ENCODE measurements at regions not wholly inside any gene's neighbourhood (a gene's known extent, or its start where the extent isn't known, plus 50 kb on each side); places are given as distances from the start of the nearest gene placed in this dataset.

GRCh38 chr3:159796744-159797143, 191.9 kb upstream of the IL12A start:
- H3K27ac ChIP-seq (ENCODE audit: low read depth, low read length): no peak overlapping the region
- ChIA-PET POLR2A (no interaction called here), CTCF (interaction anchor here (0.9 kb wide), 1 partner anchor 9 kb away, joined by 4 read pairs; no protein-coding TSS in a partner anchor), RAD21 (ENCODE audit: low non-redundant PET in 1 of 2, low total read pairs in 2 of 2, uncharacterized antibody in 2 of 2, unreplicated experiment in 2 of 2) (no interaction called here)
- no peak overlapping the region for H3K9ac ChIP-seq (ENCODE audit: low read length)
- no peak overlapping the region for H3K4me3 ChIP-seq (replicated peaks in 1 of 2; ENCODE audit: low read depth in 1 of 2, low read length in 2 of 2)
- H3K36me3 ChIP-seq (ENCODE audit: control insufficient read depth in 1 of 2, insufficient read depth in 2 of 2, low read length in 2 of 2): no peaks in the 10 kb centered on the region
- BruUV-seq (replicated peaks): no TSS peak
- H3K4me1 ChIP-seq (ENCODE audit: control insufficient read depth in 1 of 2, insufficient read depth in 2 of 2, low read length in 2 of 2): peaks cover 0 to 5% of the 10 kb centered on the region in 2 experiments; a peak in 1 of 4 replicates
- ATAC-seq: no peak
- no peak overlapping the region for H3K4me2 ChIP-seq (ENCODE audit: low read length)
- no peaks in the 10 kb centered on the region for H3K9me3 ChIP-seq (ENCODE audit: control insufficient read depth in 1 of 2, insufficient read depth in 1 of 2, low read depth in 1 of 2, low read length in 2 of 2)
- no peaks in the 10 kb centered on the region for H3K9me2 ChIP-seq (ENCODE audit: insufficient read depth)
- no peak for DNase-seq (ENCODE audit: low read depth, low spot score)
- intact Hi-C loops (cut with micrococcal nuclease): no loop called here
- H2AFZ ChIP-seq (ENCODE audit: low read depth, low read length, poor library complexity, severe bottlenecking): no peak overlapping the region
- no peaks in the 10 kb centered on the region for H4K20me1 ChIP-seq (ENCODE audit: insufficient read depth)
- peaks cover 14% of the 10 kb centered on the region; the same call in 1 of the 2 replicates for H3K79me2 ChIP-seq (ENCODE audit: insufficient read depth, low read length)
- H3K27me3 ChIP-seq (ENCODE audit: insufficient read depth, low read length): no peaks in the 10 kb centered on the region
- no peak for TF ChIP-seq ATF3 (IDR thresholded peaks at IDR 0.05)
- no peak for TF ChIP-seq SP1 (IDR thresholded peaks at IDR 0.05; ENCODE audit: low read depth)
- TF ChIP-seq YY1 (IDR thresholded peaks at IDR 0.05; ENCODE audit: extremely low read depth, insufficient replicate concordance, low read depth, low read length): no peak
- TF ChIP-seq FOSL1 (IDR thresholded peaks at IDR 0.05; ENCODE audit: low read depth): no peak
- no peak for TF ChIP-seq CEBPB (IDR thresholded peaks at IDR 0.05; ENCODE audit: low read depth)
- no peak for TF ChIP-seq EZH2 (IDR thresholded peaks at IDR 0.05)
- TF ChIP-seq CTCF (IDR thresholded peaks at IDR 0.05 in 2 of 3, conservative IDR thresholded peaks at IDR 0.05 in 1 of 3; ENCODE audit: borderline replicate concordance in 1 of 3, insufficient read depth in 1 of 3, low read depth in 2 of 3, low read length in 2 of 3): no peak
- no peak for TF ChIP-seq REST (IDR thresholded peaks at IDR 0.05; ENCODE audit: low read depth)
- no peak for TF ChIP-seq POLR2A (IDR thresholded peaks at IDR 0.05; ENCODE audit: borderline replicate concordance, extremely low read depth, insufficient read depth, insufficient read length)
- no peak for TF ChIP-seq RAD21 (IDR thresholded peaks at IDR 0.05; ENCODE audit: low read depth)
- no peak for TF ChIP-seq SRF (IDR thresholded peaks at IDR 0.05; ENCODE audit: low read depth)
- TF ChIP-seq SIN3A (IDR thresholded peaks at IDR 0.05; ENCODE audit: low read depth): no peak
- TF ChIP-seq ZBTB33 (IDR thresholded peaks at IDR 0.05; ENCODE audit: extremely low read depth, insufficient replicate concordance, low read length): no peak
- TF ChIP-seq POLR2AphosphoS5 (IDR thresholded peaks at IDR 0.05; ENCODE audit: low read depth, low read length): no peak
- no peak for TF ChIP-seq ZFX (IDR thresholded peaks at IDR 0.05)
- no peak for TF ChIP-seq CBX3 (IDR thresholded peaks at IDR 0.05; ENCODE audit: low read depth)
- TF ChIP-seq EZH2phosphoT487 (IDR thresholded peaks at IDR 0.05; ENCODE audit: borderline replicate concordance): no peak
- no peak for TF ChIP-seq ZNF274 (IDR thresholded peaks at IDR 0.05; ENCODE audit: low read depth, low read length)

Measured in HCT116 (cell line).